GM11168 (cell line): ENCODE measurements at regions not wholly inside any gene's neighbourhood (a gene's known extent, or its start where the extent isn't known, plus 50 kb on each side); places are given as distances from the start of the nearest gene placed in this dataset.

ENCODE experiments used
- in situ Hi-C: fragments of 300-500 bp; cut with MboI; formaldehyde crosslinking; loops from one replicate; pipeline ENCODE4 v1.12.0; 2022; ENCODE audit warnings: low sequenced_read_pairs; ENCODE audit not compliant: unreplicated experiment

GRCh38 chr9:91087462-91087759 is 274.3 kb downstream of the AUH start:
- in situ Hi-C loops, result no loop called here

GRCh38 chr9:91089405-91090129 is 272.2 kb downstream of the AUH start:
- in situ Hi-C loops, result no loop called here

GRCh38 chr9:91090130-91090410 is 271.6 kb downstream of the AUH start:
- in situ Hi-C loops, result no loop called here

- in situ Hi-C loops, result no loop called here
These were observed 269.5 kb downstream of the AUH start for GRCh38 chr9:91092214-91092613.

DNA sequence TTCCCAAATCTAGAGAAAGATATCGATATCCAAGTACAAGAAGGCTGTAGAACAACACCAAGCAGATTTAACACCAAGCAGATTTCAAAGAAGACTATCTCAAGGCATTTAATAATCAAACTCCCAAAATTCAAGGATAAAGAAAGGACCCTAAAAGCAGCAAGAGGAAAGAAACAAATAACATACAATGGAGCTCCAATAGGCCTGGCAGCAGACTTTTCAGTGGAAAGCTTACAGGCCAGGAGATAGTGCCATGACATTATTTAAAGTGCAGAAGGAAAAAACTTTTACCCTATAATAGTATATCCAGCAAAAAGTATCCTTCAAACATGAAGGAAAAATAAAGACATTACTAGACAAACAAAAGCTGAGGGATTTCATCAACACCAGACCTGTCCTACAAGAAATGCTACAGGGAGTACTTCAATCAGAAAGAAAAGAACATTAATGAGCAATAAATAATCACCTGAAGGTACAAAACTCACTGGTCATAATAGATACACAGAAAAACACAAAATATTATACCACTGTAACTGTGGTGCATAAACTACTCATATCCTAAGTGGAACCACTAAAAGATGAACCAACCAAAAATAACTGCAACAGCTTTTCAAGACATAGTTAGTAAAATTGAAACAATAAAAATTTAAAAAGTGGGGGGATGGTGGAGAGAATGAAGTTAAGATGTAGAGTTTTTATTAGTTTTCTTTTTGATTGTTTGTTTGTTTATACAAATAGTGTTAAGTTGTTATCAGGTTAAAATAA is 267.2 kb downstream of the AUH start:
- in situ Hi-C loops, result no loop called here

DNA sequence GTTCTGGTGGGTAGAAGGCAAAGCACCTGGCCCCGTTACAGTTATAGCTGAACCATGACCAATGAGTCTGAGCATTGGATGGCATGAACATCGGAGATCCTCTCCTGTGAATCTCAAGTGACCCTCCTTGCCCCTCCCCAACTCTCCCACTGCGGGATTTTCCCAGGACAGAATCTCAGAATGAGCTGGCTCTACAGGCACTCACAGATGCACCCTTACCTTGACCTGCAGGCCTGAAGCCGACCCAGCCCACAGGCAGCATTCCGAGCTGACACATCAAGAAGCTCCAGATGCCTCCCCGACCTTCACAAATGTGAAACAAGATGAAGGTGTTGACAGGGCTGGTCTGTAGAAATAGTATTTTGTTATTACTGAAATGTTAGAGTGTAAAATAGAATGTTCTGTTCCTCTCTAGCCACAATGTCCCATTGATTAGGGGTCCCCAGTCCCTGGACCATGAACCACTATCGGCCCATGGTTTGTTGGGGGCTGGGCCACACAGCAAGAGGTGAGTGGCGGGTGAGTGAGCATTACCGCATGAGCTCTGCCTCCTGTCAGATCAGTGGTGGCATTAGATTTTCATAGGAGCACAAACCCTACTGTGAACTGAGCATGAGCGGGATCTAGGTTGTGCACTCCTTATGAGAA is 263.4 kb downstream of the AUH start:
- in situ Hi-C loops, result no loop called here

DNA sequence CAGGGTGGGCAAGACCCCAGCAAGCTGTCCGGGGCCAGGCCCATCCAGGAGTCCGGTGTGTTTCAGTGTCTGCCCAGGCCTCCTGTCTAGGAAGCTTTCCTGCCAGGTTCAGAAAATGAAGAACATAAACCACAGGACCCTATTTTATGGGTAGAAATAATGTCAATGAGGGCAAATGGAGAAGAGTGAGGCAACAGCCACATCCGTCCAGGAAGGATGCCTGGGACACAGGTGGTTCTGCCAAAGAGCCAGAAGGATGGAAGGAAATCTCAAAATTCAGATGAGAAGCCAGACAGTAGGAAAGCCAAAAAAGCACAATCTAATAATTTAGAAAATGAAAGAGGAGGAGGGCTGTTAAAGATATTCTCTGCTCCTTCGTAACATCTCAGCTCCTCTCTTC is 262.3 kb downstream of the AUH start:
- in situ Hi-C loops, result no loop called here

- in situ Hi-C loops, result no loop called here
These were observed 260.8 kb downstream of the AUH start for GRCh38 chr9:91100878-91101450.

GRCh38 chr9:91101611-91102168 is 260.0 kb downstream of the AUH start:
- in situ Hi-C loops, result no loop called here

GRCh38 chr9:91102269-91102668 is 259.4 kb downstream of the AUH start:
- in situ Hi-C loops, result no loop called here

DNA sequence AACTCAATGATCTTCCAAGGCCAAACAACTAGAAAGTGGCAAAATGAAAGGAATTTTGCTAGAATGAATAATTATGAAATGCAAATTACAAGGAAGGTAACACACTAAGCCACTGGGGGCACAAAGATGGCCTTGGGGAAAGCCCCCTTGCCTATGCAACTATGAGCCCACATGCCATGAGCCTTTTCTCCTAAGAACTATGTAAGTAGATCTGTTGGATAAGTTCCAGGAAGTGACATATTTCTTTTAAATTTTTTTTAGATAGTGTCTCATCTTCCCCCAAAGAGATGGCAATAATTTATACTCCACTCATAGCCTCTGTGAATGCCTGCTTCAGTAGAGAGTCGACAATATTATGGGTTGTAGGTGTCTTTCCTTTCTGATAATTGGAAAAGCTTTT is 257.8 kb downstream of the AUH start:
- in situ Hi-C loops, result no loop called here

- in situ Hi-C loops, result no loop called here
These were observed 255.2 kb downstream of the AUH start for GRCh38 chr9:91106415-91107081.

DNA sequence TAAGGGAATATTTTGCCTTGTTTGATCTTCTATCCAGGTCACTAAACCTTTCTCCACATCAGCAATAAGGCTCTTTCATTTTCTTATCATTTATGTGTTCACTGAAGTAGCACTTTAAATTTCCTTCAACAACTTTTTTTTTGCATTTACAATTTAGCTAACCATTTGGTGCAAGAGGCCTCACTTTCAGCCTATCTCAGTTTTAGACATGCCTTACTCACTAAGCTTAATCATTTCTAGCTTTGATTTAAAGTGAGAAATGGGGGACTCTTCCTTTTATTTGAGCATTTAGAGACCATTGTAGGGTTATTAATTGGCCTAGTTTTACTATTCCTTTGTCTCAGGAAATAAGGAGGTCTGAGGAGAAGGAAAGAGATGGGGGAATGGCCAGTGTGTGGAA is 250.5 kb downstream of the AUH start:
- in situ Hi-C loops, result no loop called here

GRCh38 chr9:91111876-91112275 is 249.8 kb downstream of the AUH start:
- in situ Hi-C loops, result no loop called here

DNA sequence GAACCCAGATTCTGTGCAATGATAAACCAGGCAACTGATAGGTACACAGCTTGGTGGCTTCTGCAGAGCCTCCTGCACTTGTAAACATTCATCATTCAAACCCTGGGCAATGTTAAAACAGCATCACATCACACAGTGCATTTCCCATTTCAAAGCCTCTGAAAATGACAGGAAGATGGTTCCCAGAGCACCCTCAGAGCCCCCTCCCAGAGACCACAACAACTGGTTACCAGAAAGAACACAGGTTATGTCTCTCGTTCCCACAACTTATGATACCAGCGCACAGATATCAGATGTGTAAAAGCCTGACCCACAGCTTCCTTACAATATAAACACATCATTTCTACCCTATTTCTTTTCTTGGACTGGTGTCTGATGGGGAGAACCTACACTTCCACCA is 248.7 kb downstream of the AUH start:
- in situ Hi-C loops, result no loop called here

DNA sequence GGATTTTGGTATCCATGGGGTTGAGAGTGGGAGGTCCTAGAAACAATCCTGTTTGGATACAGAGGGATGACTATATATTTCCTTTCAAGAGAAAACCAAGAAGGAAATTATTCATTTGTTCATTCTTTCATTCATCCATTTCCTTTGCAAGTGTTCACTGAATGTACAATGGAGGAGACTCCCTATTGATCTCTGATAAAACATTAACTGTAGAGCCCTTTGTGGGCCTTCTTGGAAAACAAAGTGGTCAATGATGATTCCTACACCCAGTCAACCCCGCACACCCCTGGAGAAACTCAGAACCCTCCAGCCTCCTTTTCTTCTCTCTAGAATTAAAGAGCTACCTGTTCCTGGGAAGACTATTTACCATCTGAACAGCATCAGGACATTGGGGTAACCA is 247.3 kb downstream of the AUH start:
- in situ Hi-C loops, result no loop called here

GRCh38 chr9:91116211-91116610 is 245.5 kb downstream of the AUH start:
- in situ Hi-C loops, result no loop called here

DNA sequence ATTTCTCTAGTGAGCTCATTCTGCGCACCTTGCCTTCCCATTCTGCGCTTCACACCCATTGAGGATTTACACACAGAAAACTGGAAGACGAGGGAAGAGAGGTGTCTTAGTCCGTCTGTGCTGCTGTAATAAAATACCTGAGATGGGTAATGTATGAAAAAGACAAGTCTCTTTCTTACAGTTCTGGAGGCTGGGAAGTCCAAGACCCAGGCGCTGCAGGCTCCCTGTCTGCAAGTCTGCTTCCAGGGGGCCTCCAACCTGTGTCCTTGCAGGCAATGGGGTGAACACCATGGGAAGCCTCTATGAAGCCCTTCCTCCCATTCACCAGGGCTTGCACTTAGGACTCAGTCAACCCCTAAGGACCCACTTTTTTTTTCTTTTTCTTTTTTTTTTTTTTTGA is 245.0 kb downstream of the AUH start:
- in situ Hi-C loops, result no loop called here

DNA sequence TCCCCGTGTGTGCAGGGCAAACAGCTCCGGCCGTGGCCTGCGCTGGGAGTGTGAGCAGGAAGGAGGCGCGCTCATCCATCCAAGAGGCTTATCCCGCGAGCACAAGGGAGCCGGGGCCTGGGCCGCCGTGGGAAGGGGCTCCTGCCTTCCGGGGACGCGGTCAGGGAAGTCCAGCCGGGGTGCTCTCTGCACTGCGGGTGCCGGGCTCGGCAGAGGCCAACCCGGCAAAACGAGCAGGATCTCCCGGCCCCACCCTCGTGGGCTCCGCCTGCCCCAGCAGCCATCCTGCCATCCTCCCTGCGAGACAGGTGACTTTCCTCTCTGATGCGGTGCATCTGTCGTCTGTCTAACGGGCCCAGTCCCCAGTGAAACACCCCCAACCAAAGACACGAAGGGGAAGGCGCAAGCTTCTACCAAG is 244.2 kb downstream of the AUH start:
- in situ Hi-C loops, result no loop called here

- in situ Hi-C loops, result no loop called here
These were observed 243.6 kb downstream of the AUH start for GRCh38 chr9:91117959-91118703.
